ENCODE measurements at regions not wholly inside any gene's neighbourhood (a gene's known extent, or its start where the extent isn't known, plus 50 kb on each side); places are given as distances from the start of the nearest gene placed in this dataset.

DNA sequence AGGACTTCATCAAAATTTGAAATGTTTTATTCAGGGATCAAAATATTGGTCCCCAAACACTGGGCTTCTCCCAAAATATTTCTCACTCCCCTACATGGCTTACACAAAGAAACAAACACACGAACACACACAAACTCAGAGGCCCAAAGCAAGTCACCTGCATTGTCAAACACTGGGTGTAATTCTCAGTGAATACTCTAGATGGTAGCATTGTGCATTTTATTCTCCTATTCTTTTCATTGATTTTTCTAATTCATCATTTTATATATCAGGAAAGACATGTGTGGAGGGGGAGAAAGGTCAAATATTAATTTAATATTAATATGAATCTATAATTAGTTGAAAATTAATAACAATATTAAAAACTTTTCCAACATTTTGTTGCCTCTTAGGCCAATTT is 72.3 kb upstream of the TNMD start:
- no peaks in the 10 kb centered on the region for H4K20me1 ChIP-seq (ENCODE audit: insufficient read depth, low read length, poor library complexity, severe bottlenecking)
- no peaks in the 10 kb centered on the region for H3K79me2 ChIP-seq (ENCODE audit: insufficient read depth, low read length)
- no peaks in the 10 kb centered on the region for H3K4me1 ChIP-seq (ENCODE audit: insufficient read depth, low read length, poor library complexity, severe bottlenecking)
- TF ChIP-seq EZH2phosphoT487 (IDR thresholded peaks at IDR 0.05; ENCODE audit: borderline replicate concordance): no peak
- TF ChIP-seq, protein P1, sequence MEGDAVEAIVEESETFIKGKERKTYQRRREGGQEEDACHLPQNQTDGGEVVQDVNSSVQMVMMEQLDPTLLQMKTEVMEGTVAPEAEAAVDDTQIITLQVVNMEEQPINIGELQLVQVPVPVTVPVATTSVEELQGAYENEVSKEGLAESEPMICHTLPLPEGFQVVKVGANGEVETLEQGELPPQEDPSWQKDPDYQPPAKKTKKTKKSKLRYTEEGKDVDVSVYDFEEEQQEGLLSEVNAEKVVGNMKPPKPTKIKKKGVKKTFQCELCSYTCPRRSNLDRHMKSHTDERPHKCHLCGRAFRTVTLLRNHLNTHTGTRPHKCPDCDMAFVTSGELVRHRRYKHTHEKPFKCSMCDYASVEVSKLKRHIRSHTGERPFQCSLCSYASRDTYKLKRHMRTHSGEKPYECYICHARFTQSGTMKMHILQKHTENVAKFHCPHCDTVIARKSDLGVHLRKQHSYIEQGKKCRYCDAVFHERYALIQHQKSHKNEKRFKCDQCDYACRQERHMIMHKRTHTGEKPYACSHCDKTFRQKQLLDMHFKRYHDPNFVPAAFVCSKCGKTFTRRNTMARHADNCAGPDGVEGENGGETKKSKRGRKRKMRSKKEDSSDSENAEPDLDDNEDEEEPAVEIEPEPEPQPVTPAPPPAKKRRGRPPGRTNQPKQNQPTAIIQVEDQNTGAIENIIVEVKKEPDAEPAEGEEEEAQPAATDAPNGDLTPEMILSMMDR (conservative IDR thresholded peaks at IDR 0.05; ENCODE audit: low read length): peak; percentile 51
- H3F3A ChIP-seq (ENCODE audit: low read depth): no peaks in the 10 kb centered on the region
- H3K4me2 ChIP-seq (ENCODE audit: low read depth, low read length, poor library complexity, severe bottlenecking): no peak overlapping the region
- H2AFZ ChIP-seq (ENCODE audit: low read length): no peak overlapping the region
- H3K9me3 ChIP-seq (ENCODE audit: insufficient read depth, low read depth, low read length): no peaks in the 10 kb centered on the region
- H3K27me3 ChIP-seq (ENCODE audit: insufficient read depth, low read length, poor library complexity, severe bottlenecking): no peaks in the 10 kb centered on the region
- no peaks in the 10 kb centered on the region for H3K36me3 ChIP-seq (ENCODE audit: insufficient read depth, low read length)
- H3K4me3 ChIP-seq (ENCODE audit: low read length, poor library complexity, severe bottlenecking): no peak overlapping the region
- no peaks in the 10 kb centered on the region for H3K9me2 ChIP-seq (replicated peaks; ENCODE audit: low read depth, low read length)
- no peak overlapping the region for H3K9ac ChIP-seq (ENCODE audit: low read depth, low read length, poor library complexity, severe bottlenecking)

DNA sequence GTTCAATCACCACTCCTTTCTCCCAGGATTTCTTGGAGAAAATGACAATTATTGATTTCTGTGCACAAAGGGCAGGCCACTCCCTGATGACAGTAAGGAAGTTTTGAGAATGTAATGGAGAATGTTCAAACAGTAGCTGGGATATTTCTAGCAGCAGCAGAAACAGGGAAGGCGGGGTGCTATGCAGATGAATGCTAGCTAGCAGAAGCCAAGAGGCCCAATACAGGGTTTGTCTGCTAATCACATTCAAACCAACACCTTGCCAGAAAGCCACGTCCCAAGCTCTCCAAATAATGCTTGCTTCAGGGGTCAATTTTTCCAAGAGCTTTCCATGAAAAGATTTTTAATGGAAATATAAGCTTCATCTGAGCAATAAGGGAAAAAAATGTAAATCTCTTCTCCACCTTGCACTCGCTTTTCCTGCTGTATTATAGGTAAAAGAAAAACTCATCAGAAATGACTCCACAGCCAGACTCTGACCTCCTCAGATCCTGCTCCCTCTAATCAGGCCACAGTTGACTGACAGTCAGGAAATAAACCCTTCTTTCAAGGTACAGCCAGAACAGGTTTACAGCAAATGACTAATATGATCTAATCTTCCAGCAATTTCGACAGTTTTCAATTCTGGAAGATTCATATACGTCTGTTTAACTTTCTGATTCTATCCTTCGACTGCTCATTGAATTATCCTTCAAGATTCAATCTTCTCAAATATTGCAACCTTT is 84.7 kb upstream of the PCDH19 start:
- Histone ChIP-seq H2AFZ (ENCODE audit: low read length) (no peak overlapping the region), H3F3A (ENCODE audit: low read depth) (no peaks in the 10 kb centered on the region), H3K79me2 (ENCODE audit: insufficient read depth, low read length) (no peaks in the 10 kb centered on the region), H4K20me1 (ENCODE audit: insufficient read depth, low read length, poor library complexity, severe bottlenecking) (no peaks in the 10 kb centered on the region), H3K9me2 (replicated peaks; ENCODE audit: low read depth, low read length) (no peaks in the 10 kb centered on the region), H3K4me3 (ENCODE audit: low read length, poor library complexity, severe bottlenecking) (no peak overlapping the region), H3K27me3 (ENCODE audit: insufficient read depth, low read length, poor library complexity, severe bottlenecking) (no peaks in the 10 kb centered on the region), H3K4me1 (ENCODE audit: insufficient read depth, low read length, poor library complexity, severe bottlenecking) (no peaks in the 10 kb centered on the region), H3K36me3 (ENCODE audit: insufficient read depth, low read length) (no peaks in the 10 kb centered on the region), H3K9me3 (ENCODE audit: insufficient read depth, low read depth, low read length) (no peaks in the 10 kb centered on the region), H3K4me2 (ENCODE audit: low read depth, low read length, poor library complexity, severe bottlenecking) (no peak overlapping the region), H3K9ac (ENCODE audit: low read depth, low read length, poor library complexity, severe bottlenecking) (no peak overlapping the region)
- TF ChIP-seq, protein P1 (conservative IDR thresholded peaks at IDR 0.05; ENCODE audit: low read length): no peak
- TF ChIP-seq EZH2phosphoT487 (IDR thresholded peaks at IDR 0.05; ENCODE audit: borderline replicate concordance): no peak

DNA sequence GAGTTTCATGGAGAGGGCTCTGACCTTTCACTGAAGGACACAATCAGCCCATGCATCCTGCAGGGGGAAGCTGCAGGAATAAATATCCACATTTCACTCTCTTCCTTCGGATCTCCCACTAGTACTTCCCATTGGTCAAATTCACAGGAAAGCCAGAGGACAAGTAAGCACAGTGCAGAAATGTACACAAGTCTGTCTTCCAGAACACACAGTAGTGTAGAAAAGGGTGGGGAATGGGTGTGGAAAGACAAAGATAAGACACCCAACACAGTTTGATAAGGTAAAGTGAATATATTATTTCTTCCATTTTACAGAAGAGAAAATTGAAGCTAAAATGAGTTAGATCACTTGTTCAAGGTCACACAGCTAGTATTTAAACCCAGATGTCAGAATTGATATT is 81.1 kb upstream of the PCDH19 start:
- H3K36me3 ChIP-seq (ENCODE audit: insufficient read depth, low read length): no peaks in the 10 kb centered on the region
- H4K20me1 ChIP-seq (ENCODE audit: insufficient read depth, low read length, poor library complexity, severe bottlenecking): no peaks in the 10 kb centered on the region
- TF ChIP-seq, protein P1 (conservative IDR thresholded peaks at IDR 0.05; ENCODE audit: low read length): no peak
- TF ChIP-seq EZH2phosphoT487 (IDR thresholded peaks at IDR 0.05; ENCODE audit: borderline replicate concordance): no peak
- H2AFZ ChIP-seq (ENCODE audit: low read length): no peak overlapping the region
- no peak overlapping the region for H3K9ac ChIP-seq (ENCODE audit: low read depth, low read length, poor library complexity, severe bottlenecking)
- no peaks in the 10 kb centered on the region for H3K27me3 ChIP-seq (ENCODE audit: insufficient read depth, low read length, poor library complexity, severe bottlenecking)
- no peaks in the 10 kb centered on the region for H3K9me3 ChIP-seq (ENCODE audit: insufficient read depth, low read depth, low read length)
- no peak overlapping the region for H3K4me3 ChIP-seq (ENCODE audit: low read length, poor library complexity, severe bottlenecking)
- H3K9me2 ChIP-seq (replicated peaks; ENCODE audit: low read depth, low read length): no peaks in the 10 kb centered on the region
- H3K79me2 ChIP-seq (ENCODE audit: insufficient read depth, low read length): no peaks in the 10 kb centered on the region
- no peaks in the 10 kb centered on the region for H3K4me1 ChIP-seq (ENCODE audit: insufficient read depth, low read length, poor library complexity, severe bottlenecking)
- no peak overlapping the region for H3K4me2 ChIP-seq (ENCODE audit: low read depth, low read length, poor library complexity, severe bottlenecking)
- no peaks in the 10 kb centered on the region for H3F3A ChIP-seq (ENCODE audit: low read depth)

Data from Loucy (cell line).